ENCODE measurements at regions not wholly inside any gene's neighbourhood (a gene's known extent, or its start where the extent isn't known, plus 50 kb on each side); places are given as distances from the start of the nearest gene placed in this dataset.

- TF ChIP-seq CTCF (IDR thresholded peaks at IDR 0.05) (no peak), POLR2A (IDR thresholded peaks at IDR 0.05) (no peak)
Measured at GRCh38 chr1:87728169-87728568, 399.5 kb downstream of the LMO4 start.
